Esophagus squamous epithelium (tissue), 5 donors: ENCODE measurements at regions not wholly inside any gene's neighbourhood (a gene's known extent, or its start where the extent isn't known, plus 50 kb on each side); places are given as distances from the start of the nearest gene placed in this dataset.

Source experiments
- DNase-seq: peaks from one replicate; lab custom pipeline; 2025; lab: John Stamatoyannopoulos, UW
- H3K27ac ChIP-seq, 4 donors: fragments of 200-600 bp; sonication (generic); one replicate each; pipeline ENCODE4 v1.5.1; 2016 to 2019; ENCODE audit warnings: mild to moderate bottlenecking in 1 of 4
- H3K27me3 ChIP-seq, 4 donors: fragments of 200-600 bp; sonication (generic); 1 replicate in 3 of 4; 2 replicates in 1 of 4; pipeline versions ENCODE4 v1.5.1 to v1.6.0; 2017 to 2021; ENCODE audit warnings: antibody characterized with exemption in 1 of 4
- H3K36me3 ChIP-seq, 3 donors: fragments of 200-600 bp; sonication (generic); one replicate each; pipeline ENCODE4 v1.5.1; 2016 to 2019
- H3K4me1 ChIP-seq, 3 donors: fragments of 200-600 bp; sonication (generic); one replicate each; pipeline ENCODE4 v1.5.1; 2017 to 2019
- H3K4me3 ChIP-seq, 4 donors: fragments of 200-600 bp; sonication (generic); 1 replicate in 3 of 4; 2 replicates in 1 of 4; pipeline ENCODE4 v1.5.1; 2016 to 2019; ENCODE audit warnings: mild to moderate bottlenecking in 2 of 4, moderate library complexity in 1 of 4
- H3K9me3 ChIP-seq, 3 donors: fragments of 200-600 bp; sonication (generic); one replicate each; pipeline ENCODE4 v1.5.1; 2016 to 2019
- POLR2A ChIP-seq, 4 donors: fragments of 450-650 bp; IDR thresholded peaks; one replicate each; pipeline ENCODE4 v1.6.1; 2017; ENCODE audit warnings: antibody characterized with exemption in 4 of 4, mild to moderate bottlenecking in 4 of 4, moderate library complexity in 3 of 4
- WGBS, 2 donors: methylation state at CpG; one replicate each; pipeline ENCODE4 v1.1.5; 2018; 5-methylcytosine and 5-hydroxymethylcytosine counted together
- intact Hi-C: fragments of 100-400 bp; cut with DNase I; formaldehyde crosslinking; loops from one replicate; pipeline ENCODE4 v1.15.0; 2022
- TF ChIP-seq, protein P1 (sequence below), 6 experiments: fragments of 450-650 bp in 4 of 6; fragments of 200-600 bp in 2 of 6; sonication (generic) in 2 of 6; IDR thresholded peaks; one replicate each; pipeline ENCODE4 v1.5.1; 2016 to 2019; ENCODE audit warnings: antibody characterized with exemption in 6 of 6, mild to moderate bottlenecking in 4 of 6, moderate library complexity in 4 of 6
- donor health status: DM: yes; HTN: yes; CAD: no.

- no peaks in the 10 kb centered on the region for H3K36me3 ChIP-seq
- H3K4me1 ChIP-seq, result no peaks in the 10 kb centered on the region
- WGBS, 2 donors, result 82 to 84% methylated on average over 11 of the region's 11 CpGs
- DNase-seq, result no peak
- intact Hi-C loops, result no loop called here
- H3K27ac ChIP-seq, result no peak overlapping the region
- no peak overlapping the region for H3K4me3 ChIP-seq
- TF ChIP-seq, protein P1, sequence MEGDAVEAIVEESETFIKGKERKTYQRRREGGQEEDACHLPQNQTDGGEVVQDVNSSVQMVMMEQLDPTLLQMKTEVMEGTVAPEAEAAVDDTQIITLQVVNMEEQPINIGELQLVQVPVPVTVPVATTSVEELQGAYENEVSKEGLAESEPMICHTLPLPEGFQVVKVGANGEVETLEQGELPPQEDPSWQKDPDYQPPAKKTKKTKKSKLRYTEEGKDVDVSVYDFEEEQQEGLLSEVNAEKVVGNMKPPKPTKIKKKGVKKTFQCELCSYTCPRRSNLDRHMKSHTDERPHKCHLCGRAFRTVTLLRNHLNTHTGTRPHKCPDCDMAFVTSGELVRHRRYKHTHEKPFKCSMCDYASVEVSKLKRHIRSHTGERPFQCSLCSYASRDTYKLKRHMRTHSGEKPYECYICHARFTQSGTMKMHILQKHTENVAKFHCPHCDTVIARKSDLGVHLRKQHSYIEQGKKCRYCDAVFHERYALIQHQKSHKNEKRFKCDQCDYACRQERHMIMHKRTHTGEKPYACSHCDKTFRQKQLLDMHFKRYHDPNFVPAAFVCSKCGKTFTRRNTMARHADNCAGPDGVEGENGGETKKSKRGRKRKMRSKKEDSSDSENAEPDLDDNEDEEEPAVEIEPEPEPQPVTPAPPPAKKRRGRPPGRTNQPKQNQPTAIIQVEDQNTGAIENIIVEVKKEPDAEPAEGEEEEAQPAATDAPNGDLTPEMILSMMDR (IDR thresholded peaks at IDR 0.05), result no peak
- TF ChIP-seq POLR2A (IDR thresholded peaks at IDR 0.05), result no peak
- no peaks in the 10 kb centered on the region for H3K9me3 ChIP-seq
- peaks cover 0 to 86% (median 2%) of the 10 kb centered on the region in 4 donors for H3K27me3 ChIP-seq
Measured at GRCh38 chr2:176647325-176648165, 378.3 kb downstream of the MTX2 start.

DNA sequence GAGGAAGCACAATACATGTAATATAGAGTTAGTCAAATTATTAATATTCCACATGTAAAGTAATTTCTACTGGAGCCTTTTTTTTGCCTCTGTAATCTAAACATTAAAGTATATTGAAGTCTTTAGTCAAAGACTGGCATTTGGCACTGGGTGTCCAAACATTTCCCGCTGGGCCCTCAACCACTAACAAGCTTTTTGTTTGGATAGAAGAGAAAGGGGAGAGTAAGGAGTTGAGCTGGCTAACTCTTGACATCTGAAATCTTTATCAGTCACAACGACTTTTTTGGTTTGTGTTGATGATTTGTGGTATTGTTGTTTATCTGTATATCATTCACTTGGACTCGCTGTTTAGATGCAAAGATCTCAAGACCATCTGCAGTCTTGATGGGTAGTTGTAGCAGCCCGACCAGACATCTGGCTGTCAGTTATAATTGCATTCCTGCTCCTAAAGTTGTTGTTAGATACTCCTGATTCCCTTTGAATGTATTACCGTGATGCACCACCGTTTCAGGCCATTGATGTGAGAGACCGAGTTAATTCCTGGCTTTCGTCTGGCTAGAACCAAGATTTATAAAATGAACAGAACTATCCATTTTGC lies 379.6 kb downstream of the MTX2 start:
- 68 to 72% methylated on average over 8 of the region's 8 CpGs for WGBS, 2 donors
- no peak for DNase-seq
- H3K9me3 ChIP-seq, result no peaks in the 10 kb centered on the region
- peaks cover 0 to 81% (median 2%) of the 10 kb centered on the region in 4 donors for H3K27me3 ChIP-seq
- no peak overlapping the region for H3K27ac ChIP-seq
- H3K4me3 ChIP-seq, result no peak overlapping the region
- H3K4me1 ChIP-seq, result no peaks in the 10 kb centered on the region
- intact Hi-C loops, result no loop called here
- no peaks in the 10 kb centered on the region for H3K36me3 ChIP-seq
- TF ChIP-seq POLR2A (IDR thresholded peaks at IDR 0.05), result no peak
- TF ChIP-seq, protein P1 (IDR thresholded peaks at IDR 0.05), result no peak

- H3K4me3 ChIP-seq, result no peak overlapping the region
- WGBS, 2 donors, result 78 to 85% methylated on average over 4 of the region's 4 CpGs
- H3K27ac ChIP-seq, result no peak overlapping the region
- intact Hi-C loops, result no loop called here
- no peaks in the 10 kb centered on the region for H3K36me3 ChIP-seq
- no peak for TF ChIP-seq POLR2A (IDR thresholded peaks at IDR 0.05)
- TF ChIP-seq, protein P1 (IDR thresholded peaks at IDR 0.05), result peak in 1 of 6 experiments; percentile 6
- peaks cover 0 to 3% (median 0%) of the 10 kb centered on the region in 3 donors for H3K4me1 ChIP-seq
- DNase-seq, result no peak
- H3K9me3 ChIP-seq, result no peaks in the 10 kb centered on the region
- H3K27me3 ChIP-seq, result peaks cover 0 to 70% (median 2%) of the 10 kb centered on the region in 4 donors
Measured at GRCh38 chr2:176650104-176650837, 381.0 kb downstream of the MTX2 start.

DNA sequence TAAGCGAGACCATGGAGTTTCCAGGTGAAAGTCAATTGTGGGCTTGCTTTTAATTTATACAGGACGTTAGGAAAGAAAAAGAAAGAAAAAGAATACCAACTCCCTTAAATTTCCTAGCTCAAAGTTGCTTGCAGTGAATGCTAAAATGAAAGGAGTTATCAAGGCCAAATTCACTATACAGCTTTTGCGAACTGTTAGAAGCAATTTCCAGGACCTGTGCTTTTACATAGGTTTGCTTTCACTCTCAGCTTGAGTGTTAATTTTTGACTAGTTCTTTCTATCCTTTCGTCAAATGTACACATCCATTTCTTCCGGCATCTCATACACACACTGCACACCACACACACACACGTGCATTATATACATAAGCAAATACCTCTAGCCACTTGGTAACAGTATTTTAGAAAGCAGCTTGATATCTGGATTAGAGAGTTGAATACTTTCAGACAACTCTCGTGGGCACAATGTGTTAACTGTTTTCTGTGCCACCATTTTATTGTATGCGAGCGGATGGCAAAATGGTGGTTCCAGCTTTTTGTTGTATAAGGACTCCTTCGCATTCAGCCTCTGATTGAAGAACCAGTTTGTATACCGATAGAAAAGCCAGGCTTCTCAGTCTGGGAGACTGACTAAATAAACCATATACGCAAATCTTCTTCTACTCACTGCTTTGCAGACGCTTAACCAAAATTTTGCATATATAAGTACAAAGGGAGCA lies 381.8 kb downstream of the MTX2 start:
- peaks cover 0 to 70% (median 2%) of the 10 kb centered on the region in 4 donors for H3K27me3 ChIP-seq
- intact Hi-C loops, result no loop called here
- H3K4me3 ChIP-seq, result no peak overlapping the region
- H3K27ac ChIP-seq, result no peak overlapping the region
- no peaks in the 10 kb centered on the region for H3K9me3 ChIP-seq
- H3K36me3 ChIP-seq, result no peaks in the 10 kb centered on the region
- 73 to 77% methylated on average over 13 of the region's 13 CpGs for WGBS, 2 donors
- DNase-seq, result no peak
- TF ChIP-seq POLR2A (IDR thresholded peaks at IDR 0.05), result no peak
- TF ChIP-seq, protein P1 (IDR thresholded peaks at IDR 0.05), result no peak
- peaks cover 0 to 3% (median 0%) of the 10 kb centered on the region in 3 donors for H3K4me1 ChIP-seq
